ENCODE measurements at regions not wholly inside any gene's neighbourhood (a gene's known extent, or its start where the extent isn't known, plus 50 kb on each side); places are given as distances from the start of the nearest gene placed in this dataset.

GRCh38 chr12:65695113-65695865 lies 129.0 kb upstream of the HMGA2 start:
- H3K4me3 ChIP-seq (ENCODE audit: low read depth, low read length): no peak overlapping the region
- TF ChIP-seq, protein P1, sequence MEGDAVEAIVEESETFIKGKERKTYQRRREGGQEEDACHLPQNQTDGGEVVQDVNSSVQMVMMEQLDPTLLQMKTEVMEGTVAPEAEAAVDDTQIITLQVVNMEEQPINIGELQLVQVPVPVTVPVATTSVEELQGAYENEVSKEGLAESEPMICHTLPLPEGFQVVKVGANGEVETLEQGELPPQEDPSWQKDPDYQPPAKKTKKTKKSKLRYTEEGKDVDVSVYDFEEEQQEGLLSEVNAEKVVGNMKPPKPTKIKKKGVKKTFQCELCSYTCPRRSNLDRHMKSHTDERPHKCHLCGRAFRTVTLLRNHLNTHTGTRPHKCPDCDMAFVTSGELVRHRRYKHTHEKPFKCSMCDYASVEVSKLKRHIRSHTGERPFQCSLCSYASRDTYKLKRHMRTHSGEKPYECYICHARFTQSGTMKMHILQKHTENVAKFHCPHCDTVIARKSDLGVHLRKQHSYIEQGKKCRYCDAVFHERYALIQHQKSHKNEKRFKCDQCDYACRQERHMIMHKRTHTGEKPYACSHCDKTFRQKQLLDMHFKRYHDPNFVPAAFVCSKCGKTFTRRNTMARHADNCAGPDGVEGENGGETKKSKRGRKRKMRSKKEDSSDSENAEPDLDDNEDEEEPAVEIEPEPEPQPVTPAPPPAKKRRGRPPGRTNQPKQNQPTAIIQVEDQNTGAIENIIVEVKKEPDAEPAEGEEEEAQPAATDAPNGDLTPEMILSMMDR (IDR thresholded peaks at IDR 0.05; ENCODE audit: insufficient read depth, low read length): no peak
- DNase-seq (ENCODE audit: low read depth): peak; percentile 95

DNA sequence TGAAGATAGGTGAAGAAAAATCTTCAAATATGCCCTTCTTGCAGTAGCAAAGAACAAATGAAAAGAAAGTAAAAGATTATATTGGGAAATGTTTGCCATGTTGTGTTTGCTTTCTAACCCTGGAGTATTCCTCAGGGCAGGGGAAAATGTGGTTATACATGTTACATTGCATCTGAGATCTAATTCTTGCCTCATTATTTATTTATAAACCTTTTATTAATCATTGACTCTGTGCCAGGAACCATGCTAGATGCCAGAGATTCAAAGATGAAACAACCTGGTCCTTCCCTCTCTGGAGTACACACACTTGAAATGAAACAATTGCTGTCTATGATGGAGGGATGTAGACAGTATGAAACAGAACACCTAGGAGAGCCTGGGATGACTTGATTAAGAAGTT lies 128.1 kb upstream of the HMGA2 start:
- TF ChIP-seq, protein P1 (IDR thresholded peaks at IDR 0.05; ENCODE audit: insufficient read depth, low read length): no peak
- peak; percentile 39 for DNase-seq (ENCODE audit: low read depth)
- H3K4me3 ChIP-seq (ENCODE audit: low read depth, low read length): no peak overlapping the region

- TF ChIP-seq, protein P1 (IDR thresholded peaks at IDR 0.05; ENCODE audit: insufficient read depth, low read length): peak; percentile 62
- peak; percentile 76 for DNase-seq (ENCODE audit: low read depth)
- H3K4me3 ChIP-seq (ENCODE audit: low read depth, low read length): no peak overlapping the region
Measured at GRCh38 chr12:65699251-65699650, 125.0 kb upstream of the HMGA2 start.

GRCh38 chr12:65703176-65703575 lies 121.1 kb upstream of the HMGA2 start:
- TF ChIP-seq, protein P1 (IDR thresholded peaks at IDR 0.05; ENCODE audit: insufficient read depth, low read length): no peak
- H3K4me3 ChIP-seq (ENCODE audit: low read depth, low read length): no peak overlapping the region
- no peak for DNase-seq (ENCODE audit: low read depth)

DNA sequence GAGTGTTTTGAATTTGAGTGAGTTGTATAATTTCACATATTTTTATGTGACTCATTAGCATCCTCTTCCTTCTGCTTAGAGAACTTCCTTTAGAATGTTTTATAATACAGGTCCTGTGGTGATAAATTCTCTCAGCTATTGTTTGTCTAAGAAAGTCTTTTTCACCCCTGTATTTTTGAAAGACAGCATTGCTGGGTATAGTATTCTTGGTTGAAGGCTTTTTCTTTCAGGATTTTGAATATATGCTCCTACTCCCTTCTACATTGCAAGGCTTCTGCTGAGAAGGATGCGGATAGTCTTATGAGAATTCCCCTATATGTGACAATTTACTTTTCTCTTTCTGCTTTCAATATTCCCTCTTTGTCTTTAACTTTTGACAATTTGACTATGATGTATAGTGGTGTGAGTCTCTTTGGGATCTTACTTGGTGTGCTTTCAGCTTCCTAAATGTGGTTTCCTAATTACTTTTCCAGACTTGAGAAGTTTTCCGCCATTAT lies 118.9 kb upstream of the HMGA2 start:
- no peak overlapping the region for H3K4me3 ChIP-seq (ENCODE audit: low read depth, low read length)
- no peak for DNase-seq (ENCODE audit: low read depth)
- TF ChIP-seq, protein P1 (IDR thresholded peaks at IDR 0.05; ENCODE audit: insufficient read depth, low read length): no peak

DNA sequence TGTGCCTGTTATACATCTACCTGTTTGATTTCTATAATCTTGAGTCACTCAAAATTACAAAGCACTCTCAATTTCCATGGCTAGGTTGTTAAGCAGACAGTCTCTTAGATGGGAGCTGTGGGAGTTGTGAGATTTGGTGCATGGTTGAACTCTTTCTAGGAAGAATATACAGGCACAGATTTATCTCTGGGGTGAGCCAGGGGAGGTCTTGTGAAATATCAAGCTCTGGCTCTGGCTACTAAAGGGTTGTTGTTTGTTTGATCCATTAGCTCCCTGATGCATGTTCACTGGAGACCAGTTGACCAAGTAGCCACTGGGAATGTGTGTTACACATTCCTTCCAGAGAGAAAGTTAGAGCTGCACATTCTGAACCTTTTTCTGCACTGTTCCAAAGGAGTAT lies 117.2 kb upstream of the HMGA2 start:
- TF ChIP-seq, protein P1 (IDR thresholded peaks at IDR 0.05; ENCODE audit: insufficient read depth, low read length): no peak

More for the DNA sequence above, 117.2 kb upstream of the HMGA2 start:
- no peak for DNase-seq (ENCODE audit: low read depth)
- H3K4me3 ChIP-seq (ENCODE audit: low read depth, low read length): no peak overlapping the region

Measured in fibroblast of the aortic adventitia (primary cell).